ENCODE measurements at regions not wholly inside any gene's neighbourhood (a gene's known extent, or its start where the extent isn't known, plus 50 kb on each side); places are given as distances from the start of the nearest gene placed in this dataset.
A peak's percentile ranks its signal among the peaks of the same experiment; 100 is the strongest.
"Not testable (repeated sequence)": the region's sequence is repeated elsewhere in the genome, so short reads cannot be mapped to it uniquely, and the experiment has no call there.

- in situ Hi-C loops (cut with HindIII; ENCODE audit: low sequenced_read_pairs) = no loop called here
- TF ChIP-seq, protein P1, sequence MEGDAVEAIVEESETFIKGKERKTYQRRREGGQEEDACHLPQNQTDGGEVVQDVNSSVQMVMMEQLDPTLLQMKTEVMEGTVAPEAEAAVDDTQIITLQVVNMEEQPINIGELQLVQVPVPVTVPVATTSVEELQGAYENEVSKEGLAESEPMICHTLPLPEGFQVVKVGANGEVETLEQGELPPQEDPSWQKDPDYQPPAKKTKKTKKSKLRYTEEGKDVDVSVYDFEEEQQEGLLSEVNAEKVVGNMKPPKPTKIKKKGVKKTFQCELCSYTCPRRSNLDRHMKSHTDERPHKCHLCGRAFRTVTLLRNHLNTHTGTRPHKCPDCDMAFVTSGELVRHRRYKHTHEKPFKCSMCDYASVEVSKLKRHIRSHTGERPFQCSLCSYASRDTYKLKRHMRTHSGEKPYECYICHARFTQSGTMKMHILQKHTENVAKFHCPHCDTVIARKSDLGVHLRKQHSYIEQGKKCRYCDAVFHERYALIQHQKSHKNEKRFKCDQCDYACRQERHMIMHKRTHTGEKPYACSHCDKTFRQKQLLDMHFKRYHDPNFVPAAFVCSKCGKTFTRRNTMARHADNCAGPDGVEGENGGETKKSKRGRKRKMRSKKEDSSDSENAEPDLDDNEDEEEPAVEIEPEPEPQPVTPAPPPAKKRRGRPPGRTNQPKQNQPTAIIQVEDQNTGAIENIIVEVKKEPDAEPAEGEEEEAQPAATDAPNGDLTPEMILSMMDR (IDR thresholded peaks at IDR 0.05; ENCODE audit: low read depth, low read length) = no peak
- no peak for DNase-seq (ENCODE audit: low read depth, low spot score)
- no peak overlapping the region for H3K4me3 ChIP-seq (ENCODE audit: low read depth, low read length)
Observed at GRCh38 chr5:112534611-112535255, 115.7 kb upstream of the EPB41L4A start.

GRCh38 chr5:112535356-112535755 lies 116.3 kb upstream of the EPB41L4A start:
- H3K4me3 ChIP-seq (ENCODE audit: low read depth, low read length) = no peak overlapping the region
- DNase-seq (ENCODE audit: low read depth, low spot score) = no peak
- in situ Hi-C loops (cut with HindIII; ENCODE audit: low sequenced_read_pairs) = no loop called here
- TF ChIP-seq, protein P1 (IDR thresholded peaks at IDR 0.05; ENCODE audit: low read depth, low read length) = no peak

- DNase-seq (ENCODE audit: low read depth, low spot score); in situ Hi-C loops (cut with HindIII; ENCODE audit: low sequenced_read_pairs); H3K4me3 ChIP-seq (ENCODE audit: low read depth, low read length): not testable (repeated sequence)
Observed at GRCh38 chr5:112544558-112544957, 125.5 kb upstream of the EPB41L4A start.

DNA sequence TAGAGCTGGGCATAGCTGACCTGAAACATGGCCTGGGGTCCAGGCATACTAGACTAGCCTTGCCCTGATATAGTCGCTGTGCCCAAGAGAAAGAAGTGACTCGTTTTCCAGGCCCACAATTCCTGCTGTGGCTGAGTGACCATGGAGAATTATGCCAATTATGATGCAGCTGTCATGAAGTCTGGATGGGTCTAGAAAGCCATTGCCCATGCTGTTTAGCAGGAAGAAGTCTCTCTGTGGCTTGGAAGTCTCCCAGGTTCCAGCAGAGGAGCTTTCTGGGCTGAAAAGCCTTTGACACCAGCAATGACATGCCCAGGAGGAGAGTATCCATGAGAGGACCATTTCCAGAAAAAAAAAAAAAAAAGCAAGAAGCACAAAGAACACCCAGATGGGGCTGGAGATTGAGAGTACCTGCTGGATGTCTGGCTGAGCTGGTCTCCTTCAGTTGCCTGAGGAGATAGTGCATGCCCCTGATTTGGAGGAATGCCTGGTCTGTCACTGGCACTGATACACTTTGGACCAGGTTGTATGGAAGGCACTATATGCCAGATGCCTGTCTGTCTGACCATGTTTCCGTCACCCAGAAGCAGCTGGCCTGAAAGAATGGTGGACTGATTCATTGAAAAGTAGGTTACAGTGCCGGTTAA lies 128.0 kb upstream of the EPB41L4A start:
- in situ Hi-C loops (cut with HindIII; ENCODE audit: low sequenced_read_pairs) = no loop called here
- H3K4me3 ChIP-seq (ENCODE audit: low read depth, low read length) = no peak overlapping the region
- DNase-seq (ENCODE audit: low read depth, low spot score) = no peak
- TF ChIP-seq, protein P1 (IDR thresholded peaks at IDR 0.05; ENCODE audit: low read depth, low read length) = no peak

- no peak overlapping the region for H3K4me3 ChIP-seq (ENCODE audit: low read depth, low read length)
- in situ Hi-C loops (cut with HindIII; ENCODE audit: low sequenced_read_pairs) = no loop called here
- TF ChIP-seq, protein P1 (IDR thresholded peaks at IDR 0.05; ENCODE audit: low read depth, low read length) = no peak
- peak; percentile 89 for DNase-seq (ENCODE audit: low read depth, low spot score)
Observed at GRCh38 chr5:112548246-112548881, 129.3 kb upstream of the EPB41L4A start.

DNA sequence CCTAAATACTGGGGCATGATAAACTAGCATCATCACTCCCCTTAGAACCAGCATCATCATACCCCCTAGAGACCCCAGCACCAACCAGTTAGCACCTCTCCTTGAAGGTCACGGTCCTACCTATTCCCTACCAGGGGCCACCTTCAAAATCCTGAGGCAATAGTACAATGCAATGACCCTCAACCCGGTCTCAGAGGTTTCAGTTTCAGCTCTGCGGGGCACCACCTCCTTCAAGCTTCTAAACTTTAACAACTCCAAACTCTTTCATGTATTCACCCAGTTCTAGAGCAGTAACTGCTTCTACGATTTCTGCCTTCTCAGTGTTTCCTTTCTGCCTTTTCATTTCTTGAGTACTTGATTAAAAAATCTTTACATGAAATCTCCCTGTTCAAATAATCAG lies 130.1 kb upstream of the EPB41L4A start:
- no peak overlapping the region for H3K4me3 ChIP-seq (ENCODE audit: low read depth, low read length)
- in situ Hi-C loops (cut with HindIII; ENCODE audit: low sequenced_read_pairs) = no loop called here
- TF ChIP-seq, protein P1 (IDR thresholded peaks at IDR 0.05; ENCODE audit: low read depth, low read length) = no peak
- DNase-seq (ENCODE audit: low read depth, low spot score) = no peak

DNA sequence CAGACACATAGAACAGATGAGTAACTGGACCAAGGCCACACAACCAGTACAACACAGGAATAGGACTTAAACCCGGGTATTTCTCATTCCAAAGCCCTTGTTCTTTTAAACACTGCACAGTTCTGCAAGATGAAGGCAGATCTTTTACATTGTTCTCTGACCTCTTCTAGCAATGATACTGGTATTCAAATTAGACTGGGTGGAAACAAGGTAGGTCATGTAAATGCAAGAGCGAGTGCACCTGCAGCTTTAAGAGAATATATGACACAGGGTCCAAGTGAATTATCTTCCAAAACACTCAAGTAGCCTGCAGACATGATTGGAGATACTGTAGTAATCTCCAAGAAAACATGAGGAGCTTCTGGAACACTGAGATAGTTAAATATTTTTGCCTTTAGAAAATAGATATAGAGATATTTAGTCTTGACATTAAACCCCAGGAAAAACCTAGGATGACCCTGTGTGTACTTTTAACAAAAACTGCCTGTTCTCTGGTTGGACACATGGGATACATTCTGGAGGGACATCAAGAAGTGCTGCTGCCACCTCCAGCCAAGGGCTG lies 130.6 kb upstream of the EPB41L4A start:
- in situ Hi-C loops (cut with HindIII; ENCODE audit: low sequenced_read_pairs) = no loop called here
- no peak for DNase-seq (ENCODE audit: low read depth, low spot score)
- TF ChIP-seq, protein P1 (IDR thresholded peaks at IDR 0.05; ENCODE audit: low read depth, low read length) = no peak
- no peak overlapping the region for H3K4me3 ChIP-seq (ENCODE audit: low read depth, low read length)
